GM12891 (cell line): ENCODE measurements at regions not wholly inside any gene's neighbourhood (a gene's known extent, or its start where the extent isn't known, plus 50 kb on each side); places are given as distances from the start of the nearest gene placed in this dataset.

Experiments used
- PAX5 ChIP-seq: IDR thresholded peaks from 2 replicates; pipeline ENCODE4 v1.6.1; 2011; ENCODE audit warnings: low read length, moderate library complexity, mild to moderate bottlenecking; ENCODE audit not compliant: insufficient read depth, severe bottlenecking
- POLR2A ChIP-seq: IDR thresholded peaks from 2 replicates; pipeline ENCODE4 v1.6.1; 2011; ENCODE audit warnings: low read depth, low read length, control low read depth
- POLR2AphosphoS5 ChIP-seq: IDR thresholded peaks from 2 replicates; pipeline ENCODE4 v1.6.1; 2011; ENCODE audit warnings: low read depth, low read length, control low read depth
- SPI1 ChIP-seq: IDR thresholded peaks from 2 replicates; pipeline ENCODE4 v1.6.1; 2011; ENCODE audit warnings: low read depth, low read length, control low read depth
- TAF1 ChIP-seq: IDR thresholded peaks from 2 replicates; pipeline ENCODE4 v1.6.1; 2011; ENCODE audit warnings: low read depth, low read length, control low read depth

DNA sequence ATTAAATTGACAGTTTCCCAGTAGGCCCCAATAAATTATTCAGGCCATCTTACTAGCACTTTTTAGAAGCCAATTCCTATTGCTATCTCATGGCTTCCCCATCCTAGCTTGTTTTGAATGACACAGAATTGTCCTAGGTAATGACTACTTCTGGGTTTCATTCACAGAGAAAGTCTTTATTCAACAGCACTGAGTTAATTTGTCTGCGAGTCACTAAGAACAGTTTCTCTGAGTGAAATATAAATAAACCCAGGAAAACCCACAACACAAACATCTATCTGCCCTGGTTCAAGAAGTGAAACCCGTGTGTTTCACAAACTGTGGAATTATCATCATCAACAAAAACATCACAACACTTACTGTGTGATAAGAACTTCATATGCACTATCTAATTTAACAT, 1366.8 kb downstream of the EPHA7 start:
- TF ChIP-seq POLR2AphosphoS5 (no peak), POLR2A (no peak), TAF1 (no peak), PAX5 (no peak), SPI1 (no peak)
